OCI-LY3 (cell line): ENCODE measurements at regions not wholly inside any gene's neighbourhood (a gene's known extent, or its start where the extent isn't known, plus 50 kb on each side); places are given as distances from the start of the nearest gene placed in this dataset.

Experiments used
- CTCF ChIP-seq: fragments of 200-600, 300-600 bp; sonication (generic); IDR thresholded peaks from 2 replicates; pipeline ENCODE4 v1.5.1; 2014; ENCODE audit warnings: antibody characterized with exemption, low read length, low read depth
- EZH2phosphoT487 ChIP-seq: fragments of 200-600 bp; shearing (Covaris generic); IDR thresholded peaks from 2 replicates; pipeline ENCODE4 v1.6.1; 2018; ENCODE audit warnings: antibody characterized with exemption, mixed run types, low read depth

GRCh38 chr6:101058296-101058695 lies 177.2 kb upstream of the ASCC3 start:
- TF ChIP-seq CTCF (no peak), EZH2phosphoT487 (no peak)
